GM23338 (cell line): ENCODE measurements at regions not wholly inside any gene's neighbourhood (a gene's known extent, or its start where the extent isn't known, plus 50 kb on each side); places are given as distances from the start of the nearest gene placed in this dataset.
A peak's percentile ranks its signal among the peaks of the same experiment; 100 is the strongest.

Experiments
- ATAC-seq: fragments of 200-7000 bp; cut with Tn5 transposase; 3 replicates; pipeline ENCODE4 v1.9.1; 2020
- DNase-seq: peaks from one replicate; pipeline ENCODE4 v3.0.0-alpha.2; 2015; ENCODE audit warnings: low spot score
- H2AFZ ChIP-seq: fragments of 200-600 bp; sonication (generic); 2 replicates; pipeline ENCODE4 v1.8.0; 2016; ENCODE audit warnings: antibody characterized with exemption, mild to moderate bottlenecking, moderate library complexity
- H3F3A ChIP-seq: fragments of 200-600 bp; sonication (generic); replicated peaks from 2 replicates; pipeline ENCODE4 v1.8.0; 2017; ENCODE audit warnings: antibody characterized with exemption, mixed run types, low read depth
- H3K27ac ChIP-seq: fragments of 200-600 bp; sonication (generic); 2 replicates; pipeline ENCODE4 v1.6.1; 2016; ENCODE audit warnings: low read depth
- H3K27me3 ChIP-seq: fragments of 200-600 bp; sonication (generic); 2 replicates; pipeline ENCODE4 v1.8.0; 2016; ENCODE audit warnings: mild to moderate bottlenecking, mixed run types, moderate library complexity; ENCODE audit not compliant: insufficient read depth
- H3K36me3 ChIP-seq: fragments of 200-600 bp; sonication (generic); 2 replicates; pipeline ENCODE4 v1.8.0; 2016; ENCODE audit warnings: mild to moderate bottlenecking; ENCODE audit not compliant: insufficient read depth
- H3K4me1 ChIP-seq: fragments of 200-600 bp; sonication (generic); 2 replicates; pipeline ENCODE4 v1.8.0; 2016; ENCODE audit warnings: mild to moderate bottlenecking, moderate library complexity; ENCODE audit not compliant: insufficient read depth
- H3K4me2 ChIP-seq: fragments of 200-600 bp; sonication (generic); 2 replicates; pipeline ENCODE4 v1.7.1; 2017; ENCODE audit warnings: mixed run types
- H3K4me3 ChIP-seq: fragments of 200-600 bp; sonication (generic); 2 replicates; pipeline ENCODE4 v1.6.1; 2016; ENCODE audit warnings: mixed run types
- H3K79me2 ChIP-seq: fragments of 200-600 bp; sonication (generic); replicated peaks from 2 replicates; pipeline ENCODE4 v1.8.0; 2017; ENCODE audit warnings: mild to moderate bottlenecking; ENCODE audit not compliant: insufficient read depth
- H3K9me2 ChIP-seq: fragments of 200-600 bp; sonication (generic); 2 replicates; pipeline ENCODE4 v1.8.0; 2017; ENCODE audit not compliant: insufficient read depth
- H4K20me1 ChIP-seq: fragments of 200-600 bp; sonication (generic); replicated peaks from 2 replicates; pipeline ENCODE4 v1.8.0; 2017; ENCODE audit warnings: mild to moderate bottlenecking; ENCODE audit not compliant: insufficient read depth
- H3K27ac Mint-ChIP-seq: 2 replicates; pipeline ENCODE4 v1.8.0; 2020; ENCODE audit warnings: inconsistent platforms, mild to moderate bottlenecking, moderate library complexity, mixed read lengths
- H3K27me3 Mint-ChIP-seq: 3 replicates; pipeline ENCODE4 v1.8.0; 2022; ENCODE audit warnings: low read depth, mild to moderate bottlenecking, moderate library complexity, mixed read lengths, inconsistent platforms; ENCODE audit not compliant: insufficient read depth, poor library complexity
- H3K36me3 Mint-ChIP-seq: 3 replicates; pipeline ENCODE4 v1.8.0; 2021; ENCODE audit warnings: low read depth, mild to moderate bottlenecking, inconsistent platforms, moderate library complexity, mixed read lengths
- H3K4me1 Mint-ChIP-seq: 3 replicates; pipeline ENCODE4 v1.8.0; 2020; ENCODE audit warnings: mild to moderate bottlenecking, inconsistent platforms, mixed read lengths
- H3K4me3 Mint-ChIP-seq: 3 replicates; pipeline ENCODE4 v1.8.0; 2021; ENCODE audit warnings: moderate library complexity, mild to moderate bottlenecking, inconsistent platforms, mixed read lengths
- H3K9me3 Mint-ChIP-seq: 3 replicates; pipeline ENCODE4 v1.8.0; 2020; ENCODE audit warnings: moderate library complexity, mild to moderate bottlenecking, inconsistent platforms, mixed read lengths
- CREB1 ChIP-seq: fragments of 250-450 bp; sonication (Bioruptor Pico); IDR thresholded peaks from 2 replicates; pipeline ENCODE4 v1.5.0; 2020; ENCODE audit warnings: low read depth, mild to moderate bottlenecking, moderate library complexity
- CTCF ChIP-seq, 2 experiments: fragments of 200-600 bp in 1 of 2; sonication (generic) in 1 of 2; conservative IDR thresholded peaks; 2 replicates each; pipeline versions ENCODE4 v1.5.1 to v1.6.1; 2016 to 2017; ENCODE audit warnings: antibody characterized with exemption in 2 of 2, low read depth in 2 of 2, mild to moderate bottlenecking in 2 of 2, moderate library complexity in 1 of 2
- ETS1 ChIP-seq: IDR thresholded peaks from 2 replicates; pipeline ENCODE4 v1.6.1; 2016; ENCODE audit warnings: antibody characterized with exemption
- EZH2 ChIP-seq: fragments of 200-600 bp; sonication (generic); IDR thresholded peaks from one replicate; pipeline ENCODE4 v1.8.0; 2017; ENCODE audit warnings: antibody characterized with exemption, mild to moderate bottlenecking, low read depth; ENCODE audit not compliant: unreplicated experiment
- EZH2phosphoT487 ChIP-seq: fragments of 200-600 bp; sonication (generic); IDR thresholded peaks from one replicate; pipeline ENCODE4 v1.8.1; 2018; ENCODE audit warnings: antibody characterized with exemption; ENCODE audit not compliant: unreplicated experiment
- JUNB ChIP-seq: IDR thresholded peaks from one replicate; pipeline ENCODE4 v1.6.1; 2016; ENCODE audit warnings: antibody characterized with exemption; ENCODE audit not compliant: unreplicated experiment
- NANOG ChIP-seq: IDR thresholded peaks from 2 replicates; pipeline ENCODE4 v1.6.1; 2016; ENCODE audit warnings: antibody characterized with exemption, borderline replicate concordance
- POLR2AphosphoS5 ChIP-seq: IDR thresholded peaks from 2 replicates; pipeline ENCODE4 v1.6.1; 2016; ENCODE audit warnings: antibody characterized with exemption, low read depth
- STAT1 ChIP-seq: IDR thresholded peaks from one replicate; pipeline ENCODE4 v1.6.1; 2016; ENCODE audit warnings: antibody characterized with exemption; ENCODE audit not compliant: unreplicated experiment
- ZNF114 ChIP-seq: fragments of 250-450 bp; sonication (Bioruptor Pico); IDR thresholded peaks from 2 replicates; pipeline ENCODE4 v1.5.0; 2020; ENCODE audit warnings: mild to moderate bottlenecking, moderate library complexity
- ZNF331 ChIP-seq: fragments of 250-450 bp; sonication (Bioruptor Pico); IDR thresholded peaks from 2 replicates; pipeline ENCODE4 v1.5.0; 2020; ENCODE audit warnings: low read depth, mild to moderate bottlenecking, moderate library complexity
- TF ChIP-seq, protein P1 (sequence below): IDR thresholded peaks from one replicate; pipeline ENCODE4 v1.6.1; 2018; ENCODE audit warnings: antibody characterized with exemption; ENCODE audit not compliant: unreplicated experiment
- TF ChIP-seq, protein P2 (sequence below): fragments of 250-450 bp; sonication (Bioruptor Pico); IDR thresholded peaks from 2 replicates; pipeline ENCODE4 v1.5.0; 2020; ENCODE audit warnings: mild to moderate bottlenecking, moderate library complexity

DNA sequence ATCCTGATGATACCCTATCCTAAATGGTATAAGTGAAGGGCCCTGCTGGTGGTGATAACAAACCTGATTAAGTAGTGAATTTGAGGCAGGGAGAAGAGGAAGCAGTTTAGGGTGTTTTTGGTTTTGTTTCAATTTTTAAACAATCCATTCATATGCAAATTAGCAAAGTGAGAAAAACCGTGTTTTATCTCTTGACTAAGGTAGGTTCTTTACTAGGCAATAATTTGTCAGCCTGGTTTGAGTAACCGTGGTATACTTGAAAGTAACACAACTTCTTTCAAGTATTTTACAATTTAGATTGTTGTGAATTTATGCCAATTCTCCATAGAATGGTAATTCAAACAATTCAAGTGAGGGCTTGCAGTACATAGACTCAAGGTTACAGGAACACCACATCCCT lies 177.8 kb upstream of the CD180 start:
- no peak for DNase-seq
- Histone ChIP-seq H3K4me3 (no peak overlapping the region), H3K4me2 (0 out of 2 replicates have a peak overlapping the region, but pooled peaks have one; percentile 35), H4K20me1 (no peaks in the 10 kb centered on the region), H2AFZ (0 out of 2 replicates have a peak overlapping the region, but pooled peaks have one; percentile 8), H3F3A (no peaks in the 10 kb centered on the region), H3K4me1 (no peaks in the 10 kb centered on the region), H3K27me3 (no peaks in the 10 kb centered on the region), H3K9me2 (peaks cover 20% of the 10 kb centered on the region; the same call in 1 of the 2 replicates), H3K27ac (no peak overlapping the region), H3K79me2 (no peaks in the 10 kb centered on the region), H3K36me3 (no peaks in the 10 kb centered on the region)
- TF ChIP-seq CREB1 (CRISPR knock-in tag) (no peak), EZH2 (no peak), JUNB (no peak), NANOG (no peak), POLR2AphosphoS5 (no peak), STAT1 (no peak), ZNF114 (CRISPR knock-in tag) (no peak), ETS1 (no peak), ZNF331 (CRISPR knock-in tag) (no peak), EZH2phosphoT487 (no peak), CTCF (conservative IDR thresholded peaks at IDR 0.05; ENCODE audit: low read depth in 2 of 2) (no peak)
- TF ChIP-seq, protein P1, sequence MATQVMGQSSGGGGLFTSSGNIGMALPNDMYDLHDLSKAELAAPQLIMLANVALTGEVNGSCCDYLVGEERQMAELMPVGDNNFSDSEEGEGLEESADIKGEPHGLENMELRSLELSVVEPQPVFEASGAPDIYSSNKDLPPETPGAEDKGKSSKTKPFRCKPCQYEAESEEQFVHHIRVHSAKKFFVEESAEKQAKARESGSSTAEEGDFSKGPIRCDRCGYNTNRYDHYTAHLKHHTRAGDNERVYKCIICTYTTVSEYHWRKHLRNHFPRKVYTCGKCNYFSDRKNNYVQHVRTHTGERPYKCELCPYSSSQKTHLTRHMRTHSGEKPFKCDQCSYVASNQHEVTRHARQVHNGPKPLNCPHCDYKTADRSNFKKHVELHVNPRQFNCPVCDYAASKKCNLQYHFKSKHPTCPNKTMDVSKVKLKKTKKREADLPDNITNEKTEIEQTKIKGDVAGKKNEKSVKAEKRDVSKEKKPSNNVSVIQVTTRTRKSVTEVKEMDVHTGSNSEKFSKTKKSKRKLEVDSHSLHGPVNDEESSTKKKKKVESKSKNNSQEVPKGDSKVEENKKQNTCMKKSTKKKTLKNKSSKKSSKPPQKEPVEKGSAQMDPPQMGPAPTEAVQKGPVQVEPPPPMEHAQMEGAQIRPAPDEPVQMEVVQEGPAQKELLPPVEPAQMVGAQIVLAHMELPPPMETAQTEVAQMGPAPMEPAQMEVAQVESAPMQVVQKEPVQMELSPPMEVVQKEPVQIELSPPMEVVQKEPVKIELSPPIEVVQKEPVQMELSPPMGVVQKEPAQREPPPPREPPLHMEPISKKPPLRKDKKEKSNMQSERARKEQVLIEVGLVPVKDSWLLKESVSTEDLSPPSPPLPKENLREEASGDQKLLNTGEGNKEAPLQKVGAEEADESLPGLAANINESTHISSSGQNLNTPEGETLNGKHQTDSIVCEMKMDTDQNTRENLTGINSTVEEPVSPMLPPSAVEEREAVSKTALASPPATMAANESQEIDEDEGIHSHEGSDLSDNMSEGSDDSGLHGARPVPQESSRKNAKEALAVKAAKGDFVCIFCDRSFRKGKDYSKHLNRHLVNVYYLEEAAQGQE = no peak
- TF ChIP-seq, protein P2, sequence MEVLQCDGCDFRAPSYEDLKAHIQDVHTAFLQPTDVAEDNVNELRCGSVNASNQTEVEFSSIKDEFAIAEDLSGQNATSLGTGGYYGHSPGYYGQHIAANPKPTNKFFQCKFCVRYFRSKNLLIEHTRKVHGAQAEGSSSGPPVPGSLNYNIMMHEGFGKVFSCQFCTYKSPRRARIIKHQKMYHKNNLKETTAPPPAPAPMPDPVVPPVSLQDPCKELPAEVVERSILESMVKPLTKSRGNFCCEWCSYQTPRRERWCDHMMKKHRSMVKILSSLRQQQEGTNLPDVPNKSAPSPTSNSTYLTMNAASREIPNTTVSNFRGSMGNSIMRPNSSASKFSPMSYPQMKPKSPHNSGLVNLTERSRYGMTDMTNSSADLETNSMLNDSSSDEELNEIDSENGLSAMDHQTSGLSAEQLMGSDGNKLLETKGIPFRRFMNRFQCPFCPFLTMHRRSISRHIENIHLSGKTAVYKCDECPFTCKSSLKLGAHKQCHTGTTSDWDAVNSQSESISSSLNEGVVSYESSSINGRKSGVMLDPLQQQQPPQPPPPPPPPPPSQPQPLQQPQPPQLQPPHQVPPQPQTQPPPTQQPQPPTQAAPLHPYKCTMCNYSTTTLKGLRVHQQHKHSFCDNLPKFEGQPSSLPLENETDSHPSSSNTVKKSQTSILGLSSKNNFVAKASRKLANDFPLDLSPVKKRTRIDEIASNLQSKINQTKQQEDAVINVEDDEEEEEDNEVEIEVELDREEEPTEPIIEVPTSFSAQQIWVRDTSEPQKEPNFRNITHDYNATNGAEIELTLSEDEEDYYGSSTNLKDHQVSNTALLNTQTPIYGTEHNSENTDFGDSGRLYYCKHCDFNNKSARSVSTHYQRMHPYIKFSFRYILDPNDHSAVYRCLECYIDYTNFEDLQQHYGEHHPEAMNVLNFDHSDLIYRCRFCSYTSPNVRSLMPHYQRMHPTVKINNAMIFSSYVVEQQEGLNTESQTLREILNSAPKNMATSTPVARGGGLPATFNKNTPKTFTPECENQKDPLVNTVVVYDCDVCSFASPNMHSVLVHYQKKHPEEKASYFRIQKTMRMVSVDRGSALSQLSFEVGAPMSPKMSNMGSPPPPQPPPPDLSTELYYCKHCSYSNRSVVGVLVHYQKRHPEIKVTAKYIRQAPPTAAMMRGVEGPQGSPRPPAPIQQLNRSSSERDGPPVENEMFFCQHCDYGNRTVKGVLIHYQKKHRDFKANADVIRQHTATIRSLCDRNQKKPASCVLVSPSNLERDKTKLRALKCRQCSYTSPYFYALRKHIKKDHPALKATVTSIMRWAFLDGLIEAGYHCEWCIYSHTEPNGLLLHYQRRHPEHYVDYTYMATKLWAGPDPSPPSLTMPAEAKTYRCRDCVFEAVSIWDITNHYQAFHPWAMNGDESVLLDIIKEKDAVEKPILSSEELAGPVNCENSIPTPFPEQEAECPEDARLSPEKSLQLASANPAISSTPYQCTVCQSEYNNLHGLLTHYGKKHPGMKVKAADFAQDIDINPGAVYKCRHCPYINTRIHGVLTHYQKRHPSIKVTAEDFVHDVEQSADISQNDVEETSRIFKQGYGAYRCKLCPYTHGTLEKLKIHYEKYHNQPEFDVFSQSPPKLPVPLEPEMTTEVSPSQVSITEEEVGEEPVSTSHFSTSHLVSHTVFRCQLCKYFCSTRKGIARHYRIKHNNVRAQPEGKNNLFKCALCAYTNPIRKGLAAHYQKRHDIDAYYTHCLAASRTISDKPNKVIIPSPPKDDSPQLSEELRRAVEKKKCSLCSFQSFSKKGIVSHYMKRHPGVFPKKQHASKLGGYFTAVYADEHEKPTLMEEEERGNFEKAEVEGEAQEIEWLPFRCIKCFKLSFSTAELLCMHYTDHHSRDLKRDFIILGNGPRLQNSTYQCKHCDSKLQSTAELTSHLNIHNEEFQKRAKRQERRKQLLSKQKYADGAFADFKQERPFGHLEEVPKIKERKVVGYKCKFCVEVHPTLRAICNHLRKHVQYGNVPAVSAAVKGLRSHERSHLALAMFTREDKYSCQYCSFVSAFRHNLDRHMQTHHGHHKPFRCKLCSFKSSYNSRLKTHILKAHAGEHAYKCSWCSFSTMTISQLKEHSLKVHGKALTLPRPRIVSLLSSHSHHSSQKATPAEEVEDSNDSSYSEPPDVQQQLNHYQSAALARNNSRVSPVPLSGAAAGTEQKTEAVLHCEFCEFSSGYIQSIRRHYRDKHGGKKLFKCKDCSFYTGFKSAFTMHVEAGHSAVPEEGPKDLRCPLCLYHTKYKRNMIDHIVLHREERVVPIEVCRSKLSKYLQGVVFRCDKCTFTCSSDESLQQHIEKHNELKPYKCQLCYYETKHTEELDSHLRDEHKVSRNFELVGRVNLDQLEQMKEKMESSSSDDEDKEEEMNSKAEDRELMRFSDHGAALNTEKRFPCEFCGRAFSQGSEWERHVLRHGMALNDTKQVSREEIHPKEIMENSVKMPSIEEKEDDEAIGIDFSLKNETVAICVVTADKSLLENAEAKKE (CRISPR knock-in tag) = no peak
- no peak for ATAC-seq
- Mint-ChIP-seq H3K27me3 (no peaks in the 10 kb centered on the region), H3K9me3 (peaks cover 10% of the 10 kb centered on the region; the same call in 1 of the 3 replicates), H3K4me1 (peaks cover 4% of the 10 kb centered on the region; the same call in 2 of the 3 replicates), H3K27ac (no peak overlapping the region), H3K4me3 (no peak overlapping the region), H3K36me3 (no peaks in the 10 kb centered on the region)
